ENCODE measurements at regions not wholly inside any gene's neighbourhood (a gene's known extent, or its start where the extent isn't known, plus 50 kb on each side); places are given as distances from the start of the nearest gene placed in this dataset.

DNA sequence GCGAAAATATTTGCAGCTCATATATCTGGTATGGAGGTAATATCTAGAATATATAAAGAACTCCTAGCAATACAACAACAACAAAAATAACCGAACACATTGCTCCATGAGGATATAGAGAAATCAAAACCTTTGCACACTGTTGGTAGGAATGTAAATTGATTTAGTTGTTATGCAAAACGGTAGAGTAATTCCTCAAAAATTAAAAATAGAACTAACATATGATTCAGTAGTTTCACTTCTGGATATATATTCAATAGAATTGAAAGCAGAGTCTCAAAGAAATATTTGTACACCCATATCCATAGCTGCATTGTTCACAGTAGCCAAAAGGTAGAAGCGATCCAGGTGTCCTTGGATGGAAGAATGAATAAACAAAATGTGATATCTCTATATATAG lies 203.0 kb upstream of the CNKSR2 start:
- TF ChIP-seq ZNF274 (IDR thresholded peaks at IDR 0.05; ENCODE audit: low read depth, low read length) (no peak), SUZ12 (IDR thresholded peaks at IDR 0.05; ENCODE audit: extremely low read depth, insufficient read depth, insufficient read length) (no peak)
